HG03135 (cell line): ENCODE measurements at regions not wholly inside any gene's neighbourhood (a gene's known extent, or its start where the extent isn't known, plus 50 kb on each side); places are given as distances from the start of the nearest gene placed in this dataset.
"Not testable (repeated sequence)": the region's sequence is repeated elsewhere in the genome, so short reads cannot be mapped to it uniquely, and the experiment has no call there.

ENCODE experiments used
- ATAC-seq: cut with Tn5 transposase; IDR thresholded peaks from one replicate; pipeline ENCODE4 v1.9.1; 2021; ENCODE audit warnings: mild to moderate bottlenecking, moderate library complexity; ENCODE audit not compliant: unreplicated experiment

GRCh38 chr5:110987573-110987972 is 83.9 kb upstream of the TSLP start:
- ATAC-seq: not testable (repeated sequence)

GRCh38 chr5:110996742-110997141 is 74.8 kb upstream of the TSLP start:
- ATAC-seq: no peak

GRCh38 chr5:111002036-111002435 is 69.5 kb upstream of the TSLP start:
- no peak for ATAC-seq

- no peak for ATAC-seq
These were observed 67.9 kb upstream of the TSLP start for GRCh38 chr5:111003623-111004022.

GRCh38 chr5:111004291-111004690 is 67.2 kb upstream of the TSLP start:
- ATAC-seq: no peak

GRCh38 chr5:111010783-111011182 is 60.7 kb upstream of the TSLP start:
- ATAC-seq: no peak

GRCh38 chr5:111013011-111013410 is 58.5 kb upstream of the TSLP start:
- no peak for ATAC-seq

- ATAC-seq: no peak
These were observed 54.7 kb upstream of the TSLP start for GRCh38 chr5:111016801-111017200.

- ATAC-seq: no peak
These were observed 53.8 kb upstream of the TSLP start for GRCh38 chr5:111017731-111018130.
